Urinary bladder (tissue), 3 donors: ENCODE measurements at regions not wholly inside any gene's neighbourhood (a gene's known extent, or its start where the extent isn't known, plus 50 kb on each side); places are given as distances from the start of the nearest gene placed in this dataset.

ENCODE experiments used
- DNase-seq: peaks from one replicate; pipeline ENCODE4 v3.0.0-alpha.2; 2015; ENCODE audit errors: extremely low spot score
- H3K27ac ChIP-seq: one replicate; pipeline ENCODE4 v1.5.1; 2013; ENCODE audit warnings: low read depth, mild to moderate bottlenecking, moderate library complexity
- H3K36me3 ChIP-seq: one replicate; pipeline ENCODE4 v1.6.1; 2013; ENCODE audit warnings: mild to moderate bottlenecking, moderate library complexity; ENCODE audit not compliant: insufficient read depth
- H3K4me1 ChIP-seq: one replicate; pipeline ENCODE4 v1.6.1; 2013; ENCODE audit warnings: mild to moderate bottlenecking, moderate library complexity; ENCODE audit not compliant: insufficient read depth
- H3K4me3 ChIP-seq: one replicate; pipeline ENCODE4 v1.5.1; 2013; ENCODE audit warnings: low read depth, low read length
- WGBS: extraction: QIAGEN DNeasy Blood & Tissue Kit; methylation state at CpG from one replicate; pipeline ENCODE4 v1.1.7; 2013; 5-methylcytosine and 5-hydroxymethylcytosine counted together
- donor health status: healthy with polysubstance abuse.
- donor health status: healthy.

DNA sequence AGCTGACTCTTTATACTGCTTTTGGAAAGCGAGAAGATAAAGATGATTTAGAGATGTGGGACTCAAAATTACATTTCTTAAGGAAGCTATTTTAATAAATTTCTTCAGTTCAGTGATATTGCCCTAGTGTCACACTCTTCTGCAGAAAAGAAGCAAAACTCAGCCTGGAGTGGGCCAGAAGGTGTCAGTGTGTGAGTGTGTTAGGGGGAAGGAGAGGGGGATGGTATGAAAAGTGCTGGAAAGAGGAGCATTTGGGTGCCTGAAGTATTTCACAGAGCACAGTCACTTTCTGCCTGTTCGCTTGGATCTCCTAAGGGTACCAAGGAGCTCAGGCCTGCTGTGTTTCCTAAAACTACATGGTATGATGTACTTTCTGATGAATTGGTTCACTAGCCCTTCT lies 84.5 kb upstream of the FRY start:
- H3K36me3 ChIP-seq, result no peaks in the 10 kb centered on the region
- DNase-seq, result no peak
- WGBS, result 83% methylated on average over 2 of the region's 2 CpGs
- no peak overlapping the region for H3K4me3 ChIP-seq
- H3K4me1 ChIP-seq, result peaks cover 3% of the 10 kb centered on the region
- no peak overlapping the region for H3K27ac ChIP-seq

DNA sequence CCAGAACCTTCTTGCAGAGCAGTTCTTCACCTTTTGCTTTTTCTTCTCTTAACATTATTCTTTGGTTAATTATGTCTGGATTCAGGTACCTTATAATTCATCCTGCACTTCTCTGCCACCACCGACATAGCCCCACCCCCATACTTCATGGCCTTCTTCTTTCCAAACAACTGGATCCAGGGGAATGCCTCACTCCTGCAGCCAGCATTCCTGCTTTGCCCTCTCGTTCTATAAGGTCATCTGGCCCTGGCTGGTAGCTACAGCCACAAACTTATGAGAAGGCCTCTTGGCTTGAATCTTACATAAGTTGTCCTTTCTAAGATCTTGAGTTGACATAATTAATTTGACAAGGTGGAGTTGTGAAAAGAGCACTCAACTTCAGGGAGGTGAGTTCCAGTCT lies 84.1 kb upstream of the FRY start:
- Histone ChIP-seq H3K36me3 (no peaks in the 10 kb centered on the region), H3K4me1 (peaks cover 3% of the 10 kb centered on the region), H3K27ac (no peak overlapping the region), H3K4me3 (no peak overlapping the region)
- no peak for DNase-seq
- WGBS, result 47% methylated on average over 2 of the region's 2 CpGs

DNA sequence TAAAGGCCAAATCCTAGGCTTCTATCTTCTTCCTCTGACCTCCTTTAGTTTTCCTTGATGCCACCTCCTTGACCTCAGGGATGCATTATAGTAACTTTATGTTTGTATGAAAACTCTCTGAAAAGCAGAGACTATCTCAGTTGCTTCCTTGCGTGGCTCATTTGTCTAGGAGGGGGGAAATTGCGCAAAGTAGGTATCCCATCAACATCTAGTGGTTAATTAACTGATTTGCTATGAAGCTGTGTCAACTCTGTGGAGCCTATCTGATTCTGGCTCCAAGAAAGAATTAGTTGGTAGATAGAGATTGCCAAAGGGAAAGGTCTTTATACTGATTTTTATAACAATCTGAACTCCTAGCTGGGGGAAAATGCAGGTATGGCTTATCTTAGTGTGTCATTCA lies 82.1 kb upstream of the FRY start:
- H3K27ac ChIP-seq, result no peak overlapping the region
- WGBS, result 92% methylated on average over 2 of the region's 2 CpGs
- DNase-seq, result no peak
- peaks cover 3% of the 10 kb centered on the region for H3K4me1 ChIP-seq
- H3K36me3 ChIP-seq, result no peaks in the 10 kb centered on the region
- no peak overlapping the region for H3K4me3 ChIP-seq

DNA sequence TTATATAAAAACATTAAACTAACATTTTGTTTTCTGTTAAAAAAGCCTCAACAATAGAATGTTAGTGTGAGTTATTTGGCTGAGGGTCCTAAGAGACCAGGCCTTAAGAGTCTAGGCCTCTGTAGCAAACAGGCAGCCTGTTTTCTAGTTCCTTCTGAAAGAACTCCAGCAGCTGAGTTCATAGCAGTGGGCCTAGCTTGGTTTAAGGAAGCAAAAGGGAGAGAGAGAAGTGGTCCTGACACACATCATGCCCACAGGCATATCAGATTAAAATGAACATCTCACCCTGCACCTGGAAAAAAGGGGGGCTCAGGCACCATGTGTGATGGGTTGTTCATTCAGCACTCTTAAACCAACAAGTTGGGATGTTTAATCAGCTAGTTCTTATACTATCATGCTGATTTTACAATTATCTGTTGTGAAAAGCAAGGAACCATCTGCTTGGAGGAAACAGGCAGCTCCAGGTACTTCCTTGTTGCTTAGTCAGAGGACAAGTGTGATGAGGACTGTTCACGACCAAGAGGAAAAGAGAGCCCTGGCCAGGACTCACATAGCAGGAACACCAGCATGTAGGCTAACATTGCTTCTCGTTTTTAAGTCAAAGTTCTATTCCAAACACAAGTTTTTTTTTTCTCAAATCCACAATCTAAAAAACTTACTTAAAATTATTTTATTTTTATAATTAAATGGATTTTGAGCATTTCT lies 81.3 kb upstream of the FRY start:
- Histone ChIP-seq H3K36me3 (no peaks in the 10 kb centered on the region), H3K4me3 (no peak overlapping the region), H3K27ac (no peak overlapping the region), H3K4me1 (peaks cover 1% of the 10 kb centered on the region)
- DNase-seq, result no peak
- 65% methylated on average over 2 of the region's 2 CpGs for WGBS

DNA sequence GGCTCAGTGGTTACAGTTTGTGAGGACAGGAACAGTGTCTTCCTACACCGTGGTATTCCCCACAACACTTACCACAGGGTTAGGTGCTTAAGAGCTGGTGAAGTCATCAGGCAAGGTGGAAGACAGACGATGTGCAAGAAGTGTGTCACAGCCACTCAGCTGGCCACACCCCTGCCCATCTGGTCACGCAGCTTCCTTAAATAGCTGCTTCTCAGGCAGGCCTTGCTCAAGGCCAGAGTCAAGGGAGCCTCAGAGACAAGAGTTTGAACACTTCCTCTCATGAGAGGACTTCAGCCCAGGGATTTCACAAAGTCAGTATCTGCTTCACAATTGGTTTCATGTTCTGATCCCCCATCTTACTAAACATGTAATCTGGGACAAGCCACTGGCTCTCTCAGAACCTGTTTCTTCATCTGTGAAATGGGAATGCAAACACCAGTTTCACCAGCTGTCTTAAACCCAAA lies 80.3 kb upstream of the FRY start:
- Histone ChIP-seq H3K36me3 (no peaks in the 10 kb centered on the region), H3K4me3 (no peak overlapping the region), H3K27ac (no peak overlapping the region), H3K4me1 (peaks cover 1% of the 10 kb centered on the region)
- no peak for DNase-seq
- 81% methylated on average over 3 of the region's 3 CpGs for WGBS

DNA sequence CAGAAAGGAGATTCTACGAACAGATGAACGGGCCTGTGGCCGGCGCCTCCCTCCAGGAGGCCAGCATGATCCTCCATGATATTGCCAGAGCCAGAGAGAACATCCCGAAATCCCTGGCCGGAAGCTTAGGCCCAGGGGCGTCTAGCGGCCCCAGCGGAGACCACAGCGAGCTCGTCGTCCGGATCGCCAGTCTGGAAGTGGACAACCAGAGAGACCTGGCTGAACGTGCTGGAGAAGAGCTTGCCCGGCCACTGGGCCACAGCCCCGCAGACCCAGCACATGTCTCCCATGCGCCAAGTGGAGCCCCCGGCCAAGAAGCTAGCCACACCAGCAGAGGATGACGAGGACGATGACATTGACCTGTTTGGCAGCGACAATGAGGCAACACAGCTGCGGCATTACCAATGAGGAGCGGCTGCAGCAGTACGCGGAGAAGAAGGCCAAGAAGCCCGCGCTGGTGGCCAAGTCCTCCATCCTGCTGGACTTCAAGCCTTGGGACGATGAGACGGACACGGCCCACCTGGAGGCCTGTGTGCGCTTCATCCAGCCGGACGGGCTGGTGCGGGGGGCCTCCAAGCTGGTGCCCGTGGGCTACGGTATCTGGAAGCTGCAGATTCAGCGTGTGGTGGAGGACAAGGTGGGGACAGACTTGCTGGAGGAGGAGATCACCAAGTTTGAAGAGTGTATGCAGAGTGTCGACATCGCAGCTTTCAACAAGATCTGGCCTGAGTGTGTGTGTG lies 78.8 kb upstream of the FRY start:
- Histone ChIP-seq H3K4me3 (no peak overlapping the region), H3K4me1 (peaks cover 1% of the 10 kb centered on the region), H3K36me3 (no peaks in the 10 kb centered on the region), H3K27ac (no peak overlapping the region)
- no peak for DNase-seq
- 97% methylated on average over 40 of the region's 40 CpGs for WGBS

DNA sequence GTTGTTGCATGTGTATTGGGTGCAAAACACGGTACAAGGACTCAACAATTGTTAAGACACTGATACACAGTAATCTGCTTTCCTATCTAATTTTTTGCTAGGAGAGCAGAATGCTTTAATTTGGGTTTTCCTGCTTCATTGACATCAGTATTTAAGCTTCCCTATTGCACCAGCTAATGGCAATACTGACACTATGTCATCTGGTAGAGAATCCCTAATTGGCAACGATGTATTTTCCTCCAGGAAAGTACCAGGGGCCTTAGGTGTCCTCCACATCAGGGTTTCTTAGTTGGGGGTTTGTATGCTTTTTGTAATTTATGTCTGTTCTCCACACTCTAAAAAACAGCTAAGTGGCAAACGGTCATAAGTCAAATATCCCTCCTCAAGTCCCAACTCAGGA lies 76.5 kb upstream of the FRY start:
- WGBS, result 92% methylated on average over 3 of the region's 3 CpGs
- no peaks in the 10 kb centered on the region for H3K36me3 ChIP-seq
- H3K4me3 ChIP-seq, result no peak overlapping the region
- H3K4me1 ChIP-seq, result no peaks in the 10 kb centered on the region
- no peak overlapping the region for H3K27ac ChIP-seq
- no peak for DNase-seq

DNA sequence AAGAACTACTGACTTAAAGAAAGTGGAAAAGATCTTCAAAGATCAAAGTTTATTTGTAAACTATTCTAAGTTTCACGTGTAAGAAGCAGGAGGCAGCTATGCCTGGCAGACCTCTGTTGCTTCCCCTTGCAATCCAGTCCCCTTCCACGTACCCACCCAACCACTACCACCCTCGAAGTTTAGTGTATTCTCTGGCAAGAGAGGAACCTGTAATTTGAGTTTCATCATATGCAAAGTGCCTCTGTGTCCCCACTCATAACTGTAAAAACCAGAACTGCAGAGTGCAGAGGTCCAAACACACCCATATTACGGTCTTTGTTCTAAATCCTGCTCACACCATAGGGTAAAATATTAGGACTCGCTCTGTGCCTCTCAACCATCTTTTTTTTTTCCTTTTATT lies 75.8 kb upstream of the FRY start:
- no peak overlapping the region for H3K4me3 ChIP-seq
- DNase-seq, result no peak
- 87% methylated on average over 5 of the region's 5 CpGs for WGBS
- no peaks in the 10 kb centered on the region for H3K4me1 ChIP-seq
- no peak overlapping the region for H3K27ac ChIP-seq
- H3K36me3 ChIP-seq, result no peaks in the 10 kb centered on the region

DNA sequence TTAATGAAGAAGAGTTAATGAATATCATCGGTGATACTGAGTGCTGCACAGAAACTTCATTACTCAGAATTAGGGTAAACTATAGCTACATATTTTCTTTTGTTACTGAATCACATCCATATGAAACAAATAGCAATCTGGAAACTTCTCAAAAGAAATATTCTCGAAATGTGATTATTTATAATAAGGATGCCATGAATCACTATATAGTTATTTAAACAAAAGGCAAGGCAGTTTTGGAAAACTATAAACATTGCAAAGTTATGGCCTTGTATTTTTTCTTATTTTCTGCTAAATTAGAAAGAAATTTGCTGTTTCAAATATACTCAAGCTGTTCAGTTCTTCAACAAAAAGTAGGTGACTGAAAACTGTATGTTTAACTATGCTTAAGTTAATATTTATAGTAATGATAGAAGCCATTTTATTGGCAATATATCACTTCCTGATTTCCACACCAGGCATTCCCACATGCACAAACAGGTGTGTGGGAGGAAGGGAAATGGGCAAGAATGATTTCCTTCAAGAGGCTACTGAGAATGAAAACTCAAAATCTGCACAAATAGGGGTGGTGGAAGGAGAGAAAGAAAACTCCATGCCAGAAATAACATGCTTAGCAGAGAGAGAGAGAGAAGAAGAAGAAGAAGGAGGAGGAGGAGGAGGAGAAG lies 74.5 kb upstream of the FRY start:
- H3K4me1 ChIP-seq, result no peaks in the 10 kb centered on the region
- H3K36me3 ChIP-seq, result no peaks in the 10 kb centered on the region
- no peak overlapping the region for H3K4me3 ChIP-seq
- no peak overlapping the region for H3K27ac ChIP-seq
- 53% methylated on average over 2 of the region's 2 CpGs for WGBS
- DNase-seq, result no peak

DNA sequence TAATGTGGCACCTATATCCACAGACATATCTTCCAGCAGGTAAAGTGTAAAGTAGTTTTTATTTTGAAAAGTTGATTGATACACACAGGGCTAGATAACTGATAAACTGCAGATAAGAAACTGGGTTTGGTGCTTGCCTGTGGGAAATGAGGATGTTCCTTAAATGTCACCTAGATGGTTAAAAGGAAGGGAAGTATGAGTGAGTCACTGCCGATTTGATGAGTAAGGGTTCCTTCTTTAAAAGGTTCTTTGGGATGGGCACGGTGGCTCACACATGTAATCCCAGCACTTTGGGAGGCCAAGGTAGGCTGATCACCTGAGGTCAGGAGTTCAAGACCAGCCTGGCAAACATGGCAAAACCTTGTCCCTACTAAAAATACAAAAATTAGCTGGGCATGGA lies 73.8 kb upstream of the FRY start:
- H3K27ac ChIP-seq, result no peak overlapping the region
- no peak for DNase-seq
- no peaks in the 10 kb centered on the region for H3K4me1 ChIP-seq
- H3K4me3 ChIP-seq, result no peak overlapping the region
- H3K36me3 ChIP-seq, result no peaks in the 10 kb centered on the region
- WGBS, result 86% methylated on average over 2 of the region's 2 CpGs

DNA sequence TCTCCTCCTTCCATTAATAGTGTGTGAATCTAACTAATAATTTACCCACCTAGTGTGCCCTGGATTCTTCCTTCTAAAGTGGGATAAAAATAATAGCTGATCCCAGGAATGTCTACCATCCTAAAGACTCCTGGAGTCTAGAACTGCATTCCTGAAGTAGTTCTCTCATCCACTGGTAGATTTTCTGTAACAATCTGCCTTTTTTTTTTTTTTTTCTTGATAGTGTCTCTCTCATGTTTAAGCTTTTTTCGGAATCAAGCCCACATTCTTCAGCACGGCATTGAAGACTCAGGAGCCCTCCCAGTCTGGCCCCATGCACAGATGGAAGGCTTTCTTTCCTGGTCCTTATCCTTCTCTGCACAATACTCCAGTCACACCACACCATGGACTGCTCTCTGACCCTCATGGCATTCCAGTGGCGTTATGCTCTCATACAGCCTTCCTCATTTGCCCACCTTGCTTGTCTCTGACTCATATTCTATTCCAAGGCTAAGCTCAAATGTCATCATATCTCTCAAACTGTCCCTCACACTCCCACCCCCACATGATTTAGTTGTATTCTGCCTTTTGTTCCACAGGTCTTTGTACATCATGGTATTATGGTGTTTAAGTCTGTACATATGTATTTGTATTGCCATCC lies 68.7 kb upstream of the FRY start:
- no peak for DNase-seq
- WGBS, result 59% methylated on average over 3 of the region's 3 CpGs
- Histone ChIP-seq H3K36me3 (no peaks in the 10 kb centered on the region), H3K4me1 (no peaks in the 10 kb centered on the region), H3K4me3 (no peak overlapping the region), H3K27ac (no peak overlapping the region)

DNA sequence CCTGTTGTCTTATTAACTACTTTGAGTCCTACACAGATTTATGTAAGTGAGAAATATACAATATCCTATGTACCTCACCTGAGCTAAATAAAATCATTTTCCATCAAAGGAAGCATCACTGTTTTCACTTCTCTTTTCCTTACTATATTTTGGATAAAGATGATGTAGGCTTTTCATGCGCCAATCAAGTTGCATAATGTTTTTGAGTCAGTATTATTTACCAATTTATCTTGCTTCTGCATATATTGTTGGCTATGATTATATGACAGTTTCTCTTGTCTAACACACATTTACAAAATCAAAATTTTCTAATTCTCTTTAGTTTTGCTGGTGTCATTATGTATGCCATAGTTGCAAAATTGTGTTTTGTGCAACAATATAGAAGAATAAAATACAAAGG lies 67.9 kb upstream of the FRY start:
- Histone ChIP-seq H3K4me3 (no peak overlapping the region), H3K36me3 (no peaks in the 10 kb centered on the region), H3K4me1 (no peaks in the 10 kb centered on the region), H3K27ac (no peak overlapping the region)
- WGBS, result 91% methylated on average over 1 of the region's 1 CpG
- no peak for DNase-seq

DNA sequence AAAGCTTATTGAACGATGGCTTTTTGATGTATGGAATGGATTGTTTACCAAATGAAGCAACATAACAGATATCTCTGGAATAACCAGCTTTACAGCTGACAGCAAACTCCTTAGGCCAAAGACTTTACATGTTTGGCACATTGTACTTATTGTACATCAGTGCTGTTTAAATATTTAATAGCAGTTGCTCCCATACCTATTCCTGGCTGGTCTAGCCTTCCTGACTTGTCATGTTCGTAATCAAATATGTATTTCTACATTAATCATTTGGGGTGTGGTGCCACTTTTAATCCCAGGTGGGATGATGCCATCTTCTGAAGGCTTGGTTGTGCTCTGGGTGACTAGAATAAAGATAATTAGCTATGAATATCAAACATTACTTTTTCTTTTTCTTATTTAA lies 67.4 kb upstream of the FRY start:
- H3K36me3 ChIP-seq, result no peaks in the 10 kb centered on the region
- H3K27ac ChIP-seq, result no peak overlapping the region
- 81% methylated on average over 2 of the region's 2 CpGs for WGBS
- no peaks in the 10 kb centered on the region for H3K4me1 ChIP-seq
- DNase-seq, result no peak
- no peak overlapping the region for H3K4me3 ChIP-seq
